ENCODE measurements at regions not wholly inside any gene's neighbourhood (a gene's known extent, or its start where the extent isn't known, plus 50 kb on each side); places are given as distances from the start of the nearest gene placed in this dataset.

GRCh38 chr15:98063871-98064270 lies 103.4 kb downstream of the ARRDC4 start:
- intact Hi-C loops (cut with DNase I): no loop called here
- Histone ChIP-seq H3K4me1 (no peaks in the 10 kb centered on the region), H3K27me3 (no peaks in the 10 kb centered on the region), H3K4me3 (no peak overlapping the region), H3K27ac (no peak overlapping the region), H3K36me3 (no peaks in the 10 kb centered on the region), H3K9me3 (no peaks in the 10 kb centered on the region)
- TF ChIP-seq CTCF (IDR thresholded peaks at IDR 0.05): no peak
- ATAC-seq: no peak
- no peak for DNase-seq

GRCh38 chr15:98067339-98067738 lies 106.8 kb downstream of the ARRDC4 start:
- no peak overlapping the region for H3K4me3 ChIP-seq
- TF ChIP-seq CTCF (IDR thresholded peaks at IDR 0.05): no peak
- ATAC-seq (no peak), DNase-seq (no peak)
- H3K27me3 ChIP-seq: no peaks in the 10 kb centered on the region
- no peaks in the 10 kb centered on the region for H3K9me3 ChIP-seq
- no peak overlapping the region for H3K27ac ChIP-seq
- intact Hi-C loops (cut with DNase I): no loop called here
- no peaks in the 10 kb centered on the region for H3K36me3 ChIP-seq
- no peaks in the 10 kb centered on the region for H3K4me1 ChIP-seq

GRCh38 chr15:98069256-98069655 lies 108.8 kb downstream of the ARRDC4 start:
- TF ChIP-seq CTCF (IDR thresholded peaks at IDR 0.05): no peak
- Histone ChIP-seq H3K9me3 (no peaks in the 10 kb centered on the region), H3K4me1 (no peaks in the 10 kb centered on the region), H3K27ac (no peak overlapping the region), H3K36me3 (no peaks in the 10 kb centered on the region), H3K27me3 (no peaks in the 10 kb centered on the region), H3K4me3 (no peak overlapping the region)
- no peak for DNase-seq
- intact Hi-C loops (cut with DNase I): no loop called here
- ATAC-seq: no peak

- Histone ChIP-seq H3K36me3 (no peaks in the 10 kb centered on the region), H3K4me3 (no peak overlapping the region), H3K9me3 (no peaks in the 10 kb centered on the region), H3K27me3 (no peaks in the 10 kb centered on the region), H3K27ac (no peak overlapping the region), H3K4me1 (no peaks in the 10 kb centered on the region)
- DNase-seq (no peak), ATAC-seq (no peak)
- intact Hi-C loops (cut with DNase I): no loop called here
- TF ChIP-seq CTCF (IDR thresholded peaks at IDR 0.05): no peak
Observed at GRCh38 chr15:98070137-98070536, 109.6 kb downstream of the ARRDC4 start.

GRCh38 chr15:98071786-98072185 lies 111.3 kb downstream of the ARRDC4 start:
- intact Hi-C loops (cut with DNase I): no loop called here
- peaks cover 9% of the 10 kb centered on the region for H3K4me1 ChIP-seq
- no peak overlapping the region for H3K27ac ChIP-seq
- no peaks in the 10 kb centered on the region for H3K9me3 ChIP-seq
- TF ChIP-seq CTCF (IDR thresholded peaks at IDR 0.05): no peak
- H3K27me3 ChIP-seq: no peaks in the 10 kb centered on the region
- DNase-seq (no peak), ATAC-seq (no peak)
- H3K4me3 ChIP-seq: no peak overlapping the region
- no peaks in the 10 kb centered on the region for H3K36me3 ChIP-seq

- no peak overlapping the region for H3K4me3 ChIP-seq
- H3K9me3 ChIP-seq: no peaks in the 10 kb centered on the region
- no peak overlapping the region for H3K27ac ChIP-seq
- H3K36me3 ChIP-seq: no peaks in the 10 kb centered on the region
- peaks cover 13% of the 10 kb centered on the region for H3K4me1 ChIP-seq
- DNase-seq: no peak
- intact Hi-C loops (cut with DNase I): no loop called here
- H3K27me3 ChIP-seq: no peaks in the 10 kb centered on the region
- ATAC-seq: no peak
- TF ChIP-seq CTCF (IDR thresholded peaks at IDR 0.05): no peak
Observed at GRCh38 chr15:98075441-98075840, 114.9 kb downstream of the ARRDC4 start.
